GM21515 (cell line): ENCODE measurements at regions not wholly inside any gene's neighbourhood (a gene's known extent, or its start where the extent isn't known, plus 50 kb on each side); places are given as distances from the start of the nearest gene placed in this dataset.

Source experiments
- ATAC-seq: cut with Tn5 transposase; IDR thresholded peaks from one replicate; pipeline ENCODE4 v1.9.1; 2021; ENCODE audit not compliant: unreplicated experiment

- ATAC-seq = no peak
Observed at GRCh38 chr1:93013145-93014065, 52.1 kb upstream of the DIPK1A start.

- ATAC-seq = peak; percentile 10
Observed at GRCh38 chr1:93014168-93014567, 52.9 kb upstream of the DIPK1A start.

- no peak for ATAC-seq
Observed at GRCh38 chr1:93015590-93015989, 54.3 kb upstream of the DIPK1A start.

GRCh38 chr1:93016171-93016570 is 54.9 kb upstream of the DIPK1A start:
- ATAC-seq = no peak

- peak; percentile 70 for ATAC-seq
Observed at GRCh38 chr1:93021539-93022134, 57.4 kb upstream of the MTF2 start.

GRCh38 chr1:93022580-93022979 is 56.5 kb upstream of the MTF2 start:
- ATAC-seq = no peak

- ATAC-seq = no peak
Observed at GRCh38 chr1:93023281-93023680, 55.8 kb upstream of the MTF2 start.

GRCh38 chr1:93025572-93025971 is 53.5 kb upstream of the MTF2 start:
- no peak for ATAC-seq

GRCh38 chr1:93028542-93028941 is 50.5 kb upstream of the MTF2 start:
- ATAC-seq = no peak
